ENCODE measurements at regions not wholly inside any gene's neighbourhood (a gene's known extent, or its start where the extent isn't known, plus 50 kb on each side); places are given as distances from the start of the nearest gene placed in this dataset.
A peak's percentile ranks its signal among the peaks of the same experiment; 100 is the strongest.

- DNase-seq (ENCODE audit: low spot score): no peak
Measured at GRCh38 chr10:64080071-64080470, 558.9 kb downstream of the REEP3 start.

- DNase-seq (ENCODE audit: low spot score): no peak
Measured at GRCh38 chr10:64081947-64082482, 560.8 kb downstream of the REEP3 start.

GRCh38 chr10:64086083-64086767 is 565.0 kb downstream of the REEP3 start:
- DNase-seq (ENCODE audit: low spot score): no peak

GRCh38 chr10:64089648-64090047 is 568.4 kb downstream of the REEP3 start:
- DNase-seq (ENCODE audit: low spot score): no peak

- no peak for DNase-seq (ENCODE audit: low spot score)
Measured at GRCh38 chr10:64090865-64091264, 569.7 kb downstream of the REEP3 start.

GRCh38 chr10:64091897-64092296 is 570.7 kb downstream of the REEP3 start:
- peak; percentile 6 for DNase-seq (ENCODE audit: low spot score)

- no peak for DNase-seq (ENCODE audit: low spot score)
Measured at GRCh38 chr10:64093304-64093703, 572.1 kb downstream of the REEP3 start.

- no peak for DNase-seq (ENCODE audit: low spot score)
Measured at GRCh38 chr10:64093946-64094535, 572.8 kb downstream of the REEP3 start.

- no peak for DNase-seq (ENCODE audit: low spot score)
Measured at GRCh38 chr10:64096941-64097340, 575.7 kb downstream of the REEP3 start.

GRCh38 chr10:64097391-64098122 is 576.4 kb downstream of the REEP3 start:
- DNase-seq (ENCODE audit: low spot score): no peak

- DNase-seq (ENCODE audit: low spot score): no peak
Measured at GRCh38 chr10:64098994-64099393, 577.8 kb downstream of the REEP3 start.

GRCh38 chr10:64101606-64102263 is 580.5 kb downstream of the REEP3 start:
- DNase-seq (ENCODE audit: low spot score): no peak

- no peak for DNase-seq (ENCODE audit: low spot score)
Measured at GRCh38 chr10:64102264-64102633, 581.0 kb downstream of the REEP3 start.

GRCh38 chr10:64102916-64103315 is 581.7 kb downstream of the REEP3 start:
- no peak for DNase-seq (ENCODE audit: low spot score)

GRCh38 chr10:64103750-64104470 is 582.7 kb downstream of the REEP3 start:
- DNase-seq (ENCODE audit: low spot score): no peak

- no peak for DNase-seq (ENCODE audit: low spot score)
Measured at GRCh38 chr10:64109926-64110495, 588.8 kb downstream of the REEP3 start.

- no peak for DNase-seq (ENCODE audit: low spot score)
Measured at GRCh38 chr10:64112701-64113355, 591.6 kb downstream of the REEP3 start.

- DNase-seq (ENCODE audit: low spot score): no peak
Measured at GRCh38 chr10:64113375-64113774, 592.2 kb downstream of the REEP3 start.

- no peak for DNase-seq (ENCODE audit: low spot score)
Measured at GRCh38 chr10:64113792-64114191, 592.6 kb downstream of the REEP3 start.

- no peak for DNase-seq (ENCODE audit: low spot score)
Measured at GRCh38 chr10:64115471-64115870, 594.3 kb downstream of the REEP3 start.
